HepG2 (cell line): ENCODE measurements at regions not wholly inside any gene's neighbourhood (a gene's known extent, or its start where the extent isn't known, plus 50 kb on each side); places are given as distances from the start of the nearest gene placed in this dataset.

Experiments used
- FOSL2 ChIP-seq: sonication (generic); formaldehyde crosslinking; IDR thresholded peaks from 2 replicates; pipeline ENCODE4 v1.4.0; 2020; ENCODE audit warnings: missing genetic modification reagents
- HDAC6 ChIP-seq: fragments of 200-600 bp; sonication (generic); IDR thresholded peaks from 2 replicates; pipeline ENCODE4 v1.7.0; 2017; ENCODE audit warnings: mild to moderate bottlenecking, antibody characterized with exemption, low read length, low read depth
- HNF4G ChIP-seq, 2 experiments: sonication (generic) in 1 of 2; formaldehyde crosslinking in 1 of 2; IDR thresholded peaks; 2 replicates each; pipeline versions ENCODE4 v1.4.0 to v1.6.1; 2011 to 2020; ENCODE audit warnings: borderline replicate concordance in 2 of 2, low read depth in 2 of 2, mild to moderate bottlenecking in 2 of 2, low read length in 1 of 2, missing genetic modification reagents in 1 of 2, moderate library complexity in 1 of 2
- KDM4B ChIP-seq: sonication (generic); formaldehyde crosslinking; IDR thresholded peaks from 2 replicates; pipeline ENCODE4 v1.4.0; 2020; ENCODE audit warnings: missing genetic modification reagents
- KLF15 ChIP-seq: sonication (generic); formaldehyde crosslinking; IDR thresholded peaks from 2 replicates; pipeline ENCODE4 v1.8.1; 2023; ENCODE audit warnings: borderline replicate concordance, mild to moderate bottlenecking, inconsistent platforms, missing genetic modification reagents, mixed read lengths
- MTF2 ChIP-seq: sonication (generic); formaldehyde crosslinking; IDR thresholded peaks from 2 replicates; pipeline ENCODE4 v1.5.0; 2020; ENCODE audit warnings: missing genetic modification reagents, borderline replicate concordance
- NFKBIZ ChIP-seq: IDR thresholded peaks from 2 replicates; pipeline ENCODE4 v1.6.1; 2018; ENCODE audit warnings: missing genetic modification reagents, missing compliant biosample characterization
- NPAS2 ChIP-seq: sonication (generic); formaldehyde crosslinking; IDR thresholded peaks from 2 replicates; pipeline ENCODE4 v1.8.0; 2022; ENCODE audit warnings: mild to moderate bottlenecking, missing genetic modification reagents, borderline replicate concordance
- SATB2 ChIP-seq: sonication (generic); formaldehyde crosslinking; IDR thresholded peaks from 2 replicates; pipeline ENCODE4 v1.5.0; 2020; ENCODE audit warnings: missing genetic modification reagents
- SIX4 ChIP-seq: sonication (generic); formaldehyde crosslinking; IDR thresholded peaks from 2 replicates; pipeline ENCODE4 v1.4.0; 2020; ENCODE audit warnings: missing genetic modification reagents
- WIZ ChIP-seq: sonication (generic); formaldehyde crosslinking; IDR thresholded peaks from 2 replicates; pipeline ENCODE4 v1.5.1; 2020; ENCODE audit warnings: mild to moderate bottlenecking, missing genetic modification reagents
- ZFP37 ChIP-seq: sonication (generic); formaldehyde crosslinking; IDR thresholded peaks from 2 replicates; pipeline ENCODE4 v1.4.0; 2020; ENCODE audit warnings: missing genetic modification reagents, borderline replicate concordance
- ZNF230 ChIP-seq: sonication (generic); formaldehyde crosslinking; IDR thresholded peaks from 2 replicates; pipeline ENCODE4 v1.4.0; 2020; ENCODE audit warnings: mild to moderate bottlenecking, missing genetic modification reagents
- ZNF296 ChIP-seq: sonication (generic); formaldehyde crosslinking; conservative IDR thresholded peaks from 2 replicates; pipeline ENCODE4 v1.5.0; 2020; ENCODE audit warnings: mild to moderate bottlenecking, missing genetic modification reagents
- ZNF660 ChIP-seq: sonication (generic); formaldehyde crosslinking; IDR thresholded peaks from 2 replicates; pipeline ENCODE4 v1.5.1; 2020; ENCODE audit warnings: mild to moderate bottlenecking, low read depth, missing genetic modification reagents, borderline replicate concordance
- ZNF709 ChIP-seq: sonication (generic); formaldehyde crosslinking; IDR thresholded peaks from 2 replicates; pipeline ENCODE4 v1.5.0; 2020; ENCODE audit warnings: mild to moderate bottlenecking, missing genetic modification reagents
- ZNF761 ChIP-seq: sonication (generic); formaldehyde crosslinking; conservative IDR thresholded peaks from 2 replicates; pipeline ENCODE4 v1.4.0; 2020; ENCODE audit warnings: mild to moderate bottlenecking, missing genetic modification reagents
- ZNF780A ChIP-seq: sonication (generic); formaldehyde crosslinking; IDR thresholded peaks from 2 replicates; pipeline ENCODE4 v1.8.0; 2022; ENCODE audit warnings: mild to moderate bottlenecking, missing genetic modification reagents, moderate library complexity
- TF ChIP-seq, protein P1 (sequence below): sonication (generic); formaldehyde crosslinking; IDR thresholded peaks from 2 replicates; pipeline ENCODE4 v1.5.0; 2020; ENCODE audit warnings: mild to moderate bottlenecking, missing genetic modification reagents
- TF ChIP-seq, protein P2 (sequence below): sonication (generic); formaldehyde crosslinking; IDR thresholded peaks from 2 replicates; pipeline ENCODE4 v1.4.0; 2020; ENCODE audit warnings: missing genetic modification reagents, borderline replicate concordance
- TF ChIP-seq, protein P3 (sequence below): sonication (generic); formaldehyde crosslinking; IDR thresholded peaks from 2 replicates; pipeline ENCODE4 v1.4.0; 2020; ENCODE audit warnings: missing genetic modification reagents

DNA sequence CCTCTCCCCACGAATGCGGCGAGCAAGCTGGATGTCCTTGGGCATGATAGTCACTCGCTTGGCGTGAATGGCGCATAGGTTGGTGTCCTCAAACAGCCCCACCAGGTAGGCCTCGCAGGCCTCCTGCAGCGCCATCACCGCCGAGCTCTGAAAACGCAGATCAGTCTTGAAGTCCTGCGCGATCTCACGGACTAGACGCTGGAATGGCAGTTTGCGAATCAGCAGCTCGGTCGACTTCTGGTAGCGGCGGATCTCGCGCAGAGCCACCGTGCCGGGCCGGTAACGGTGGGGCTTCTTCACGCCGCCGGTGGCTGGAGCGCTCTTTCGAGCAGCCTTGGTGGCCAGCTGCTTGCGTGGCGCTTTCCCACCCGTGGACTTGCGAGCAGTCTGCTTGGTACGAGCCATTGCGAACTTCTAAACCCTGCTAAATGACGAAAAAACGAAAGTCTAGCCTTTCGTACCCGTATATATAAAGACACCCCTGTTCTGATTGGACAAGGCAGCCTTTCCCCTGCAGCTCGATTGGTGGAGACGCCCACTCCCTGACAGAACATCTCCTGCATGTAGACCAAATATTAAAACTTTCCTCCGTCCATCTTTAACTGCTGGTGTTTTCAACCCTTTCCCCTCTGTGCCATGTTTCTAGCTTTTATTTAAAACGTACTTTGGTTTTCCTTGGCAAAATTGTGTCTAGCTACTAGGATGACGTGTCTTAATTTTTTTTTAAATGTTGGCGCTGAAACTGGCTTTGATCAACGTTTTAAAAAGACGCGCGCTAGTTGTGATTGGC is 109.8 kb downstream of the HFE start (continued):
- TF ChIP-seq HDAC6: no peak
- peak; percentile 97 for TF ChIP-seq ZNF230 (CRISPR knock-in tag)
- 0 out of 2 replicates have a peak, but pooled peaks have one; percentile 28 for TF ChIP-seq ZNF761
- TF ChIP-seq KLF15: no peak
- TF ChIP-seq ZFP37 (CRISPR knock-in tag): peak; percentile 40; the same call in 1 of the 2 replicates
- 0 out of 2 replicates have a peak, but pooled peaks have one; percentile 38 for TF ChIP-seq SIX4
- TF ChIP-seq, protein P1, sequence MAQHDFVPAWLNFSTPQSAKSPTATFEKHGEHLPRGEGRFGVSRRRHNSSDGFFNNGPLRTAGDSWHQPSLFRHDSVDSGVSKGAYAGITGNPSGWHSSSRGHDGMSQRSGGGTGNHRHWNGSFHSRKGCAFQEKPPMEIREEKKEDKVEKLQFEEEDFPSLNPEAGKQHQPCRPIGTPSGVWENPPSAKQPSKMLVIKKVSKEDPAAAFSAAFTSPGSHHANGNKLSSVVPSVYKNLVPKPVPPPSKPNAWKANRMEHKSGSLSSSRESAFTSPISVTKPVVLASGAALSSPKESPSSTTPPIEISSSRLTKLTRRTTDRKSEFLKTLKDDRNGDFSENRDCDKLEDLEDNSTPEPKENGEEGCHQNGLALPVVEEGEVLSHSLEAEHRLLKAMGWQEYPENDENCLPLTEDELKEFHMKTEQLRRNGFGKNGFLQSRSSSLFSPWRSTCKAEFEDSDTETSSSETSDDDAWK (CRISPR knock-in tag): no peak
- TF ChIP-seq, protein P2, sequence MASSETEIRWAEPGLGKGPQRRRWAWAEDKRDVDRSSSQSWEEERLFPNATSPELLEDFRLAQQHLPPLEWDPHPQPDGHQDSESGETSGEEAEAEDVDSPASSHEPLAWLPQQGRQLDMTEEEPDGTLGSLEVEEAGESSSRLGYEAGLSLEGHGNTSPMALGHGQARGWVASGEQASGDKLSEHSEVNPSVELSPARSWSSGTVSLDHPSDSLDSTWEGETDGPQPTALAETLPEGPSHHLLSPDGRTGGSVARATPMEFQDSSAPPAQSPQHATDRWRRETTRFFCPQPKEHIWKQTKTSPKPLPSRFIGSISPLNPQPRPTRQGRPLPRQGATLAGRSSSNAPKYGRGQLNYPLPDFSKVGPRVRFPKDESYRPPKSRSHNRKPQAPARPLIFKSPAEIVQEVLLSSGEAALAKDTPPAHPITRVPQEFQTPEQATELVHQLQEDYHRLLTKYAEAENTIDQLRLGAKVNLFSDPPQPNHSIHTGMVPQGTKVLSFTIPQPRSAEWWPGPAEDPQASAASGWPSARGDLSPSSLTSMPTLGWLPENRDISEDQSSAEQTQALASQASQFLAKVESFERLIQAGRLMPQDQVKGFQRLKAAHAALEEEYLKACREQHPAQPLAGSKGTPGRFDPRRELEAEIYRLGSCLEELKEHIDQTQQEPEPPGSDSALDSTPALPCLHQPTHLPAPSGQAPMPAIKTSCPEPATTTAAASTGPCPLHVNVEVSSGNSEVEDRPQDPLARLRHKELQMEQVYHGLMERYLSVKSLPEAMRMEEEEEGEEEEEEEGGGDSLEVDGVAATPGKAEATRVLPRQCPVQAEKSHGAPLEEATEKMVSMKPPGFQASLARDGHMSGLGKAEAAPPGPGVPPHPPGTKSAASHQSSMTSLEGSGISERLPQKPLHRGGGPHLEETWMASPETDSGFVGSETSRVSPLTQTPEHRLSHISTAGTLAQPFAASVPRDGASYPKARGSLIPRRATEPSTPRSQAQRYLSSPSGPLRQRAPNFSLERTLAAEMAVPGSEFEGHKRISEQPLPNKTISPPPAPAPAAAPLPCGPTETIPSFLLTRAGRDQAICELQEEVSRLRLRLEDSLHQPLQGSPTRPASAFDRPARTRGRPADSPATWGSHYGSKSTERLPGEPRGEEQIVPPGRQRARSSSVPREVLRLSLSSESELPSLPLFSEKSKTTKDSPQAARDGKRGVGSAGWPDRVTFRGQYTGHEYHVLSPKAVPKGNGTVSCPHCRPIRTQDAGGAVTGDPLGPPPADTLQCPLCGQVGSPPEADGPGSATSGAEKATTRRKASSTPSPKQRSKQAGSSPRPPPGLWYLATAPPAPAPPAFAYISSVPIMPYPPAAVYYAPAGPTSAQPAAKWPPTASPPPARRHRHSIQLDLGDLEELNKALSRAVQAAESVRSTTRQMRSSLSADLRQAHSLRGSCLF: peak; percentile 84
- peak; percentile 90; the same call in 1 of the 2 replicates for TF ChIP-seq SATB2 (CRISPR knock-in tag)
- TF ChIP-seq, protein P3, sequence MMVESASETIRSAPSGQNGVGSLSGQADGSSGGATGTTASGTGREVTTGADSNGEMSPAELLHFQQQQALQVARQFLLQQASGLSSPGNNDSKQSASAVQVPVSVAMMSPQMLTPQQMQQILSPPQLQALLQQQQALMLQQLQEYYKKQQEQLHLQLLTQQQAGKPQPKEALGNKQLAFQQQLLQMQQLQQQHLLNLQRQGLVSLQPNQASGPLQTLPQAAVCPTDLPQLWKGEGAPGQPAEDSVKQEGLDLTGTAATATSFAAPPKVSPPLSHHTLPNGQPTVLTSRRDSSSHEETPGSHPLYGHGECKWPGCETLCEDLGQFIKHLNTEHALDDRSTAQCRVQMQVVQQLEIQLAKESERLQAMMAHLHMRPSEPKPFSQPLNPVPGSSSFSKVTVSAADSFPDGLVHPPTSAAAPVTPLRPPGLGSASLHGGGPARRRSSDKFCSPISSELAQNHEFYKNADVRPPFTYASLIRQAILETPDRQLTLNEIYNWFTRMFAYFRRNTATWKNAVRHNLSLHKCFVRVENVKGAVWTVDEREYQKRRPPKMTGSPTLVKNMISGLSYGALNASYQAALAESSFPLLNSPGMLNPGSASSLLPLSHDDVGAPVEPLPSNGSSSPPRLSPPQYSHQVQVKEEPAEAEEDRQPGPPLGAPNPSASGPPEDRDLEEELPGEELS: peak; percentile 53; the same call in 1 of the 2 replicates
- peak; percentile 95 for TF ChIP-seq ZNF780A (CRISPR knock-in tag)
- TF ChIP-seq KDM4B (CRISPR knock-in tag): peak; percentile 72; the same call in 1 of the 2 replicates
- TF ChIP-seq WIZ (CRISPR knock-in tag): no peak
- no peak for TF ChIP-seq NFKBIZ (CRISPR knock-in tag)
- 0 out of 2 replicates have a peak, but pooled peaks have one; percentile 63 for TF ChIP-seq ZNF660 (CRISPR knock-in tag)
- no peak for TF ChIP-seq MTF2 (CRISPR knock-in tag)
- TF ChIP-seq NPAS2 (CRISPR knock-in tag): no peak
- no peak; the same call in 1 of the 2 replicates for TF ChIP-seq HNF4G (IDR thresholded peaks at IDR 0.05; ENCODE audit: borderline replicate concordance, low read depth, low read length)
- TF ChIP-seq HNF4G (CRISPR knock-in tag; IDR thresholded peaks at IDR 0.05; ENCODE audit: borderline replicate concordance, low read depth): 0 out of 2 replicates have a peak, but pooled peaks have one; percentile 32
- peak; percentile 47 for TF ChIP-seq FOSL2
- TF ChIP-seq ZNF709 (CRISPR knock-in tag): peak; percentile 87
- no peak for TF ChIP-seq ZNF296 (CRISPR knock-in tag)
